ENCODE measurements at regions not wholly inside any gene's neighbourhood (a gene's known extent, or its start where the extent isn't known, plus 50 kb on each side); places are given as distances from the start of the nearest gene placed in this dataset.
"Not testable (repeated sequence)": the region's sequence is repeated elsewhere in the genome, so short reads cannot be mapped to it uniquely, and the experiment has no call there.

GRCh38 chr4:163702736-163703135 is 208.2 kb downstream of the TMA16 start:
- 44 to 59% (median 45%) methylated on average over 4 of the region's 4 CpGs for WGBS, 3 donors
- TF ChIP-seq, protein P1, sequence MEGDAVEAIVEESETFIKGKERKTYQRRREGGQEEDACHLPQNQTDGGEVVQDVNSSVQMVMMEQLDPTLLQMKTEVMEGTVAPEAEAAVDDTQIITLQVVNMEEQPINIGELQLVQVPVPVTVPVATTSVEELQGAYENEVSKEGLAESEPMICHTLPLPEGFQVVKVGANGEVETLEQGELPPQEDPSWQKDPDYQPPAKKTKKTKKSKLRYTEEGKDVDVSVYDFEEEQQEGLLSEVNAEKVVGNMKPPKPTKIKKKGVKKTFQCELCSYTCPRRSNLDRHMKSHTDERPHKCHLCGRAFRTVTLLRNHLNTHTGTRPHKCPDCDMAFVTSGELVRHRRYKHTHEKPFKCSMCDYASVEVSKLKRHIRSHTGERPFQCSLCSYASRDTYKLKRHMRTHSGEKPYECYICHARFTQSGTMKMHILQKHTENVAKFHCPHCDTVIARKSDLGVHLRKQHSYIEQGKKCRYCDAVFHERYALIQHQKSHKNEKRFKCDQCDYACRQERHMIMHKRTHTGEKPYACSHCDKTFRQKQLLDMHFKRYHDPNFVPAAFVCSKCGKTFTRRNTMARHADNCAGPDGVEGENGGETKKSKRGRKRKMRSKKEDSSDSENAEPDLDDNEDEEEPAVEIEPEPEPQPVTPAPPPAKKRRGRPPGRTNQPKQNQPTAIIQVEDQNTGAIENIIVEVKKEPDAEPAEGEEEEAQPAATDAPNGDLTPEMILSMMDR (IDR thresholded peaks at IDR 0.05) = no peak

GRCh38 chr4:163703251-163703650 is 208.8 kb downstream of the TMA16 start:
- Histone ChIP-seq H3K36me3 (ENCODE audit: insufficient read depth in 1 of 2, low read depth in 1 of 2) (no peaks in the 10 kb centered on the region), H3K4me1 (no peaks in the 10 kb centered on the region), H3K4me3 (no peak overlapping the region), H3K9me3 (no peaks in the 10 kb centered on the region), H3K27ac (no peak overlapping the region), H3K27me3 (ENCODE audit: insufficient read depth in 3 of 3, low read length in 2 of 3) (no peaks in the 10 kb centered on the region)
- ATAC-seq (no peak), DNase-seq (no peak)
- intact Hi-C loops (cut with DNase I) = no loop called here
- WGBS, 3 donors = 20 to 23% (median 22%) methylated on average over 1 of the region's 1 CpG
- TF ChIP-seq, protein P1 (IDR thresholded peaks at IDR 0.05) = no peak

More at GRCh38 chr4:163702736-163703135, 208.2 kb downstream of the TMA16 start:
- intact Hi-C loops (cut with DNase I) = no loop called here
- no peak overlapping the region for H3K4me3 ChIP-seq
- no peak for ATAC-seq
- no peak overlapping the region for H3K27ac ChIP-seq
- no peak for DNase-seq
- no peaks in the 10 kb centered on the region for H3K4me1 ChIP-seq
- no peaks in the 10 kb centered on the region for H3K9me3 ChIP-seq
- no peaks in the 10 kb centered on the region for H3K36me3 ChIP-seq (ENCODE audit: insufficient read depth in 1 of 2, low read depth in 1 of 2)
- H3K27me3 ChIP-seq (ENCODE audit: insufficient read depth in 3 of 3, low read length in 2 of 3) = no peaks in the 10 kb centered on the region

GRCh38 chr4:163707873-163708272 is 213.4 kb downstream of the TMA16 start:
- no peaks in the 10 kb centered on the region for H3K4me1 ChIP-seq
- no peak overlapping the region for H3K4me3 ChIP-seq
- intact Hi-C loops (cut with DNase I) = no loop called here
- DNase-seq (no peak), ATAC-seq (no peak)
- H3K27ac ChIP-seq = no peak overlapping the region
- no peaks in the 10 kb centered on the region for H3K9me3 ChIP-seq
- no peaks in the 10 kb centered on the region for H3K27me3 ChIP-seq (ENCODE audit: insufficient read depth in 3 of 3, low read length in 2 of 3)
- H3K36me3 ChIP-seq (ENCODE audit: insufficient read depth in 1 of 2, low read depth in 1 of 2) = no peaks in the 10 kb centered on the region
- TF ChIP-seq, protein P1 (IDR thresholded peaks at IDR 0.05) = no peak

- Histone ChIP-seq H3K36me3 (ENCODE audit: insufficient read depth in 1 of 2, low read depth in 1 of 2) (no peaks in the 10 kb centered on the region), H3K27ac (no peak overlapping the region), H3K27me3 (ENCODE audit: insufficient read depth in 3 of 3, low read length in 2 of 3) (no peaks in the 10 kb centered on the region), H3K4me1 (no peaks in the 10 kb centered on the region), H3K9me3 (no peaks in the 10 kb centered on the region), H3K4me3 (no peak overlapping the region)
- DNase-seq (no peak), ATAC-seq (no peak)
- intact Hi-C loops (cut with DNase I) = no loop called here
- TF ChIP-seq, protein P1 (IDR thresholded peaks at IDR 0.05) = no peak
- 100% methylated on average over 1 of the region's 1 CpG for WGBS, 3 donors
These were observed 215.1 kb downstream of the TMA16 start for GRCh38 chr4:163709601-163710000.

- Histone ChIP-seq H3K4me1 (no peaks in the 10 kb centered on the region), H3K36me3 (ENCODE audit: insufficient read depth in 1 of 2, low read depth in 1 of 2) (no peaks in the 10 kb centered on the region), H3K9me3 (no peaks in the 10 kb centered on the region), H3K27ac (no peak overlapping the region), H3K4me3 (no peak overlapping the region), H3K27me3 (ENCODE audit: insufficient read depth in 3 of 3, low read length in 2 of 3) (no peaks in the 10 kb centered on the region)
- ATAC-seq (no peak), DNase-seq (no peak)
- TF ChIP-seq, protein P1 (IDR thresholded peaks at IDR 0.05) = no peak
- intact Hi-C loops (cut with DNase I) = no loop called here
- 84 to 86% (median 85%) methylated on average over 2 of the region's 2 CpGs for WGBS, 3 donors
These were observed 215.7 kb downstream of the TMA16 start for GRCh38 chr4:163710158-163710557.

DNA sequence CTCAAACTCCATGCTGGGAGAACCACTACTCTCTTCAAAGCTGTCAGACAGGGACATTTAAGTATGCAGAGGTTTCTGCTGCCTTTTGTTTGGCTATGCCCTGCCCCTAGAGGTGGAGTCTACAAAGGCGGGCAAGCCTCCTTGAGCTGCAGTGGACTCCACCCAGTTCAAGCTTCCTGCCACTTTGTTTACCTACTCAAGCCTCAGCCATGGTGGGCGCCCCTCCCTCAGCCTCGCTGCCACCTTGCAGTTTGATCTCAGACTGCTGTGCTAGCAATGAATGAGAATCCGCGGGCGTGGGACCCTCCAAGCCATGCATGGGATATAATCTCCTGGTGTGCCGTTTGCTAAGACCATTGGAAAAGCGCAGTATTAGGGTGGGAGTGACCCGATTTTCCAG is 230.0 kb downstream of the TMA16 start:
- H3K27ac ChIP-seq; H3K9me3 ChIP-seq; H3K27me3 ChIP-seq (ENCODE audit: insufficient read depth in 3 of 3, low read length in 2 of 3); H3K36me3 ChIP-seq (ENCODE audit: insufficient read depth in 1 of 2, low read depth in 1 of 2); ATAC-seq; H3K4me1 ChIP-seq; DNase-seq; H3K4me3 ChIP-seq; intact Hi-C loops (cut with DNase I): not testable (repeated sequence)
- WGBS, 3 donors = 93 to 100% (median 95%) methylated on average over 7 to 8 of the region's 9 CpGs

Data from psoas muscle (tissue), 7 donors.